ENCODE measurements at regions not wholly inside any gene's neighbourhood (a gene's known extent, or its start where the extent isn't known, plus 50 kb on each side); places are given as distances from the start of the nearest gene placed in this dataset.
"Not testable (repeated sequence)": the region's sequence is repeated elsewhere in the genome, so short reads cannot be mapped to it uniquely, and the experiment has no call there.

DNA sequence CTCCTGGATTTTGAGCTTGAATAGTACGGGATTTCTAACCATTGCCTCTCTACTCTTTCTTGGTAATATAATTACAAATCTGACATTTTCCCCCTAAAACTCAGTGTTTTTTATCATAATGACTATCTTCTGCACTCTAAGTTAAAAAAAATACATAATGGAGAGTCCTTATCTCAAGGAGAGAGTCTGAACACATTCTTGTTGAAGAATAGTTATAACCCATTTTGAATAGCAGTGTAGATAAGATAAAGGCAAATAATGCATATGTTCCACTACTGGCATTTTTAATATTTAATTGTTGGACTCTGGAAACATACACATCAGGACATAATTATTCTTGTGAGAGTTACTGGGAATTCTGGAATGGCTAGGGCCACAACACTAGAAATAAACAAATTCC, 456.5 kb upstream of the ANO5 start:
- TF ChIP-seq OSR2 (tag by site-specific recombination; IDR thresholded peaks at IDR 0.05) (no peak), ZNF623 (tag by site-specific recombination; IDR thresholded peaks at IDR 0.05) (no peak), ZNF600 (tag by site-specific recombination; IDR thresholded peaks at IDR 0.05) (no peak), ZNF404 (tag by site-specific recombination; IDR thresholded peaks at IDR 0.05) (no peak), YY1 (tag by site-specific recombination; IDR thresholded peaks at IDR 0.05) (no peak), ZNF132 (tag by site-specific recombination; IDR thresholded peaks at IDR 0.05; ENCODE audit: borderline replicate concordance) (no peak), ZNF354C (tag by site-specific recombination; IDR thresholded peaks at IDR 0.05; ENCODE audit: borderline replicate concordance, low read depth) (no peak), ZNF121 (tag by site-specific recombination; IDR thresholded peaks at IDR 0.05) (no peak), ZEB2 (tag by site-specific recombination; IDR thresholded peaks at IDR 0.05) (no peak), ZNF239 (tag by site-specific recombination; IDR thresholded peaks at IDR 0.05) (no peak)
- TF ChIP-seq, protein P1, sequence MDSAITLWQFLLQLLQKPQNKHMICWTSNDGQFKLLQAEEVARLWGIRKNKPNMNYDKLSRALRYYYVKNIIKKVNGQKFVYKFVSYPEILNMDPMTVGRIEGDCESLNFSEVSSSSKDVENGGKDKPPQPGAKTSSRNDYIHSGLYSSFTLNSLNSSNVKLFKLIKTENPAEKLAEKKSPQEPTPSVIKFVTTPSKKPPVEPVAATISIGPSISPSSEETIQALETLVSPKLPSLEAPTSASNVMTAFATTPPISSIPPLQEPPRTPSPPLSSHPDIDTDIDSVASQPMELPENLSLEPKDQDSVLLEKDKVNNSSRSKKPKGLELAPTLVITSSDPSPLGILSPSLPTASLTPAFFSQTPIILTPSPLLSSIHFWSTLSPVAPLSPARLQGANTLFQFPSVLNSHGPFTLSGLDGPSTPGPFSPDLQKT (IDR thresholded peaks at IDR 0.05; ENCODE audit: borderline replicate concordance, low read depth, low read length), result no peak
- TF ChIP-seq, protein P2, sequence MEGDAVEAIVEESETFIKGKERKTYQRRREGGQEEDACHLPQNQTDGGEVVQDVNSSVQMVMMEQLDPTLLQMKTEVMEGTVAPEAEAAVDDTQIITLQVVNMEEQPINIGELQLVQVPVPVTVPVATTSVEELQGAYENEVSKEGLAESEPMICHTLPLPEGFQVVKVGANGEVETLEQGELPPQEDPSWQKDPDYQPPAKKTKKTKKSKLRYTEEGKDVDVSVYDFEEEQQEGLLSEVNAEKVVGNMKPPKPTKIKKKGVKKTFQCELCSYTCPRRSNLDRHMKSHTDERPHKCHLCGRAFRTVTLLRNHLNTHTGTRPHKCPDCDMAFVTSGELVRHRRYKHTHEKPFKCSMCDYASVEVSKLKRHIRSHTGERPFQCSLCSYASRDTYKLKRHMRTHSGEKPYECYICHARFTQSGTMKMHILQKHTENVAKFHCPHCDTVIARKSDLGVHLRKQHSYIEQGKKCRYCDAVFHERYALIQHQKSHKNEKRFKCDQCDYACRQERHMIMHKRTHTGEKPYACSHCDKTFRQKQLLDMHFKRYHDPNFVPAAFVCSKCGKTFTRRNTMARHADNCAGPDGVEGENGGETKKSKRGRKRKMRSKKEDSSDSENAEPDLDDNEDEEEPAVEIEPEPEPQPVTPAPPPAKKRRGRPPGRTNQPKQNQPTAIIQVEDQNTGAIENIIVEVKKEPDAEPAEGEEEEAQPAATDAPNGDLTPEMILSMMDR (tag by site-specific recombination; IDR thresholded peaks at IDR 0.05), result no peak
- TF ChIP-seq, protein P3, sequence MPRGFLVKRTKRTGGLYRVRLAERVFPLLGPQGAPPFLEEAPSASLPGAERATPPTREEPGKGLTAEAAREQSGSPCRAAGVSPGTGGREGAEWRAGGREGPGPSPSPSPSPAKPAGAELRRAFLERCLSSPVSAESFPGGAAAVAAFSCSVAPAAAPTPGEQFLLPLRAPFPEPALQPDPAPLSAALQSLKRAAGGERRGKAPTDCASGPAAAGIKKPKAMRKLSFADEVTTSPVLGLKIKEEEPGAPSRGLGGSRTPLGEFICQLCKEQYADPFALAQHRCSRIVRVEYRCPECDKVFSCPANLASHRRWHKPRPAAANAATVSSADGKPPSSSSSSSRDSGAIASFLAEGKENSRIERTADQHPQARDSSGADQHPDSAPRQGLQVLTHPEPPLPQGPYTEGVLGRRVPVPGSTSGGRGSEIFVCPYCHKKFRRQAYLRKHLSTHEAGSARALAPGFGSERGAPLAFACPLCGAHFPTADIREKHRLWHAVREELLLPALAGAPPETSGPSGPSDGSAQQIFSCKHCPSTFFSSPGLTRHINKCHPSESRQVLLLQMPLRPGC (tag by site-specific recombination; IDR thresholded peaks at IDR 0.05), result no peak
- ChIA-PET POLR2A (no interaction called here), CTCF (no interaction called here)
- Histone ChIP-seq H3K4me1 (ENCODE audit: control insufficient read depth, insufficient read depth, low read length) (no peaks in the 10 kb centered on the region), H3K27ac (ENCODE audit: extremely low read depth, low read depth, low read length) (no peak overlapping the region), H3K36me3 (ENCODE audit: control insufficient read depth in 2 of 2, insufficient read depth in 1 of 2, low read length in 2 of 2) (no peaks in the 10 kb centered on the region), H3K9me3 (ENCODE audit: control insufficient read depth, insufficient read depth, low read depth, low read length) (no peaks in the 10 kb centered on the region), H3K4me3 (ENCODE audit: low read depth, low read length) (no peak overlapping the region)

DNA sequence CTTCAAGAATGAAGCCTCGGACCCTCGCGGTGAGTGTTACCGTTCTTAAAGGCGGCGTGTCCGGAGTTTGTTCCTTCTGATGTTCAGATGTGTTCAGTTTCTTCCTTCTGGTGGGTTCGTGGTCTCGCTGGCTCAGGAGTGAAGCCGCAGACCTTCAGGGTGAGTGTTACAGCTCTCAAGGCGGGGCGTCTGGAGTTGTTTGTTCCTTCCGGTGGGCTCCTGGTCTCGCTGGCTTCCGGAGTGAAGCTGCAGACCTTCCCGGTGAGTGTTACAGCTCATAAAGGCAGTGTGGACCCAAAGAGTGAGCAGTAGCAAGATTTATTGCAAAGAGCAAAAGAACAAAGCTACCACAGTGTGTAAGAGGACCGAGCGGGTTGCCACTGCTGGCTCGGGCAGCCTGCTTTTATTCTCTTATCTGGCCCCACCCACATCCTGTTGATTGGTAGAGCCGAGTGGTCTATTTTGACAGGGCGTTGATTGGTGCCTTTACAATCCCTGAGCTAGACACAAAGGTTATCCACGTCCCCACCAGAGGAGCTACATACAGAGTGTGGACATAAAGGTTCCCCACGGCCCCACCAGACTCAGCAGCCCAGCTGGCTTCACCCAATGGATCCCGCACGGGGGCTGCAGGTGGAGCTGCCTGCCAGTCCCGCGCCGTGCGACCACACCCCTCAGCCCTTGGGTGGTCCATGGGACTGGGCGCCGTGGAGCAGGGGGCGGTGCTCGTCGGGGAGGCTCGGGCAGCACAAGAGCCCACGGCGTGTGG, 440.2 kb upstream of the ANO5 start:
- H3K27ac ChIP-seq (ENCODE audit: extremely low read depth, low read depth, low read length); H3K9me3 ChIP-seq (ENCODE audit: control insufficient read depth, insufficient read depth, low read depth, low read length); H3K4me3 ChIP-seq (ENCODE audit: low read depth, low read length); H3K36me3 ChIP-seq (ENCODE audit: control insufficient read depth in 2 of 2, insufficient read depth in 1 of 2, low read length in 2 of 2); POLR2A ChIA-PET; H3K4me1 ChIP-seq (ENCODE audit: control insufficient read depth, insufficient read depth, low read length); CTCF ChIA-PET: not testable (repeated sequence)

DNA sequence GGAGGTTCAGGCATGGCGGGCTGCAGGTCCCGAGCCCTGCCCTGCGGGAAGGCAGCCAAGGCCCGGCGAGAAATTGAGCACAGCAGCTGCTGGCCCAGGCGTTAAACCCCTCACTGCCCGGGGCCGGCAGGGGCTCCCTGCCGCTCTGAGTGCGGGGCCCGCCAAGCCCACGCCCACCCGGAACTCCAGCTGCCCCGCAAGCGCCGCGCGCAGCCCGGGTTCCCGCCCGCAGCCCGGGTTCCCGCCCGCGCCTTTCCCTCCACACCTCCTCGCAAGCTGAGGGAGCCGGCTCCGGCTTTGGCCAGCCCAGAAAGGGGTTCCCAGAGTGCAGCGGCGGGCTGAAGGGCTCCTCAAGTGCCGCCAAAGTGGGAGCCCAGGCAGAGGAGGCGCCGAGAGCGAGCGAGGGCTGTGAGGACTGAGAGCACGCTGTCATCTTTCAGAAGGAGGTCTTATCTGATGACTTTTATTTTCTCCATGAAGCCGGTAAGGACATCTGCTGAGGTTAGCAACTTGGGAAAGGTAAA, 439.6 kb upstream of the ANO5 start:
- CTCF ChIA-PET; POLR2A ChIA-PET; H3K4me3 ChIP-seq (ENCODE audit: low read depth, low read length); H3K4me1 ChIP-seq (ENCODE audit: control insufficient read depth, insufficient read depth, low read length); H3K9me3 ChIP-seq (ENCODE audit: control insufficient read depth, insufficient read depth, low read depth, low read length); H3K27ac ChIP-seq (ENCODE audit: extremely low read depth, low read depth, low read length); H3K36me3 ChIP-seq (ENCODE audit: control insufficient read depth in 2 of 2, insufficient read depth in 1 of 2, low read length in 2 of 2): not testable (repeated sequence)

DNA sequence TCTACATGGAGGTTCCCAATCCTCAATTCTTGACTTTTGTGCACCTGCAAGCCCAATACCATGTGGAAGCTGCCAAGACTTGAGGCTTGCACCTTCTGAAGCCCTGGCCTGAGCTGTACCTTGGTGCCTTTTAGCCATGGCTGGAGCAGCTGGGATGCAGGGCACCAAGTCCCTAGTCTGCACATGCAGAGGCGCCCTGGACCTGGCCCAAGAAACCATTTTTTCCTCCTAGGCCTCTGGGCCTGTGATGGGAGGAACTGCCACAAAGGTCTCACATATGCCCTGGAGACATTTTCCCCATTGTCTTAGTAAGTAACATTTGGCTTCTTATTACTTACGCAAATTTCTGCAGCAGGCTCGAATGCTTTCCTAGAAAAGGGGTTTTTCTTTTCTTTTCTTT, 431.9 kb upstream of the ANO5 start:
- Histone ChIP-seq H3K4me1 (ENCODE audit: control insufficient read depth, insufficient read depth, low read length) (no peaks in the 10 kb centered on the region), H3K4me3 (ENCODE audit: low read depth, low read length) (no peak overlapping the region), H3K9me3 (ENCODE audit: control insufficient read depth, insufficient read depth, low read depth, low read length) (no peaks in the 10 kb centered on the region; the same call in 1 of the 2 replicates), H3K36me3 (ENCODE audit: control insufficient read depth in 2 of 2, insufficient read depth in 1 of 2, low read length in 2 of 2) (no peaks in the 10 kb centered on the region), H3K27ac (ENCODE audit: extremely low read depth, low read depth, low read length) (no peak overlapping the region)
- ChIA-PET POLR2A (no interaction called here), CTCF (no interaction called here)
- TF ChIP-seq ZNF112 (tag by site-specific recombination; IDR thresholded peaks at IDR 0.05), result no peak
- TF ChIP-seq, protein P4, sequence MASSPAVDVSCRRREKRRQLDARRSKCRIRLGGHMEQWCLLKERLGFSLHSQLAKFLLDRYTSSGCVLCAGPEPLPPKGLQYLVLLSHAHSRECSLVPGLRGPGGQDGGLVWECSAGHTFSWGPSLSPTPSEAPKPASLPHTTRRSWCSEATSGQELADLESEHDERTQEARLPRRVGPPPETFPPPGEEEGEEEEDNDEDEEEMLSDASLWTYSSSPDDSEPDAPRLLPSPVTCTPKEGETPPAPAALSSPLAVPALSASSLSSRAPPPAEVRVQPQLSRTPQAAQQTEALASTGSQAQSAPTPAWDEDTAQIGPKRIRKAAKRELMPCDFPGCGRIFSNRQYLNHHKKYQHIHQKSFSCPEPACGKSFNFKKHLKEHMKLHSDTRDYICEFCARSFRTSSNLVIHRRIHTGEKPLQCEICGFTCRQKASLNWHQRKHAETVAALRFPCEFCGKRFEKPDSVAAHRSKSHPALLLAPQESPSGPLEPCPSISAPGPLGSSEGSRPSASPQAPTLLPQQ (tag by site-specific recombination; IDR thresholded peaks at IDR 0.05), result no peak
- TF ChIP-seq, protein P5, sequence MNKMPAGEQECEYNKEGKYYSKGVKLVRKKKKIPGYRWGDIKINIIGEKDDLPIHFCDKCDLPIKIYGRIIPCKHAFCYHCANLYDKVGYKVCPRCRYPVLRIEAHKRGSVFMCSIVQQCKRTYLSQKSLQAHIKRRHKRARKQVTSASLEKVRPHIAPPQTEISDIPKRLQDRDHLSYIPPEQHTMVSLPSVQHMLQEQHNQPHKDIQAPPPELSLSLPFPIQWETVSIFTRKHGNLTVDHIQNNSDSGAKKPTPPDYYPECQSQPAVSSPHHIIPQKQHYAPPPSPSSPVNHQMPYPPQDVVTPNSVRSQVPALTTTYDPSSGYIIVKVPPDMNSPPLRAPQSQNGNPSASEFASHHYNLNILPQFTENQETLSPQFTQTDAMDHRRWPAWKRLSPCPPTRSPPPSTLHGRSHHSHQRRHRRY (tag by site-specific recombination; IDR thresholded peaks at IDR 0.05), result no peak
- TF ChIP-seq, protein P6, sequence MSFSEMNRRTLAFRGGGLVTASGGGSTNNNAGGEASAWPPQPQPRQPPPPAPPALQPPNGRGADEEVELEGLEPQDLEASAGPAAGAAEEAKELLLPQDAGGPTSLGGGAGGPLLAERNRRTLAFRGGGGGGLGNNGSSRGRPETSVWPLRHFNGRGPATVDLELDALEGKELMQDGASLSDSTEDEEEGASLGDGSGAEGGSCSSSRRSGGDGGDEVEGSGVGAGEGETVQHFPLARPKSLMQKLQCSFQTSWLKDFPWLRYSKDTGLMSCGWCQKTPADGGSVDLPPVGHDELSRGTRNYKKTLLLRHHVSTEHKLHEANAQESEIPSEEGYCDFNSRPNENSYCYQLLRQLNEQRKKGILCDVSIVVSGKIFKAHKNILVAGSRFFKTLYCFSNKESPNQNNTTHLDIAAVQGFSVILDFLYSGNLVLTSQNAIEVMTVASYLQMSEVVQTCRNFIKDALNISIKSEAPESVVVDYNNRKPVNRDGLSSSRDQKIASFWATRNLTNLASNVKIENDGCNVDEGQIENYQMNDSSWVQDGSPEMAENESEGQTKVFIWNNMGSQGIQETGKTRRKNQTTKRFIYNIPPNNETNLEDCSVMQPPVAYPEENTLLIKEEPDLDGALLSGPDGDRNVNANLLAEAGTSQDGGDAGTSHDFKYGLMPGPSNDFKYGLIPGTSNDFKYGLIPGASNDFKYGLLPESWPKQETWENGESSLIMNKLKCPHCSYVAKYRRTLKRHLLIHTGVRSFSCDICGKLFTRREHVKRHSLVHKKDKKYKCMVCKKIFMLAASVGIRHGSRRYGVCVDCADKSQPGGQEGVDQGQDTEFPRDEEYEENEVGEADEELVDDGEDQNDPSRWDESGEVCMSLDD (tag by site-specific recombination; IDR thresholded peaks at IDR 0.05), result no peak
- no peak for TF ChIP-seq ZNF837 (tag by site-specific recombination; IDR thresholded peaks at IDR 0.05)

All from HEK293 (cell line).